ENCODE measurements at regions not wholly inside any gene's neighbourhood (a gene's known extent, or its start where the extent isn't known, plus 50 kb on each side); places are given as distances from the start of the nearest gene placed in this dataset.

DNA sequence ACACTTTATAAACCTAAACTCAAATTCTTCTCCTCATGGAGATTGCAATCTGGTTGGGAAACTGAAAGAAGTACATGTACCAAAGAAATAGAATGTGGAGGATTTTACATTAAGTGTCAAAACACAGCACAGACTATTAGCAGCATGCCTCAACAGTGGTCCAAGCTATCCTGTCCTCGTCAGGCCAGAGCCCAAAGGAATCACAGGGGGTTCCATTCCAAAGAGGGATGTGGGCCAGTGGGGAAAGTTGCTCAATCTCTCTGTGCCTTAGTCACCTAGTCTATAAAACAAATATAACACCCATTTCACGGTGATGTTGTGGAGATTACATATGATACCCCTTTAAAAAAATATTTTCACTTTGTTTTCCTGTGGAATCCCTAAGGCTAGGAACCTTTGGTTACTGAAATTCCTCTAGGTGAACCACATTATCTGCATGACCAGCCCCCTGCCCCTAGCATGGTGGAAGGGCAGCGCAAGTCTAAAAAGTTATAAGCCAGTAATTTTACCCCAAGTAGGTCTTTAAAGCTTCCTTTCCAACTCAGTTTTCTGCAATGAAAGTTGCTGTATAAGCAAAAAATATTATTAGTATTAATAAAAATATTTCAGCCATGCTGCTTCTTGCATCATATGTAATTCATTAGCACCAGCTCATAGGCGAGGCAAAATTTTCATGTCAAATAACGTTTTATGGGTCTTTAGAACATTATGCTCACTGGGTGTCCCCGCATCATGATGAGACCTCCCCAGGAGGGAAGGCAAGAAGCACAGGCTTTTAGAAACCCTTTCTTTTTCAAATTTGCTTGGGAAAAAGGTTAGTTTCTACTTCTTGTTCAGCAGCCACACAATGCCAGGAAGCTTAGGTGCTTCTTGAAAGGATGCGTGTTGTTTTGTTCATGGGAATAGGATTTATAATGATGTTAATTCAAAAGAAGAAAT lies 548.8 kb upstream of the PKN2 start:
- no peak for TF ChIP-seq POLR2A (IDR thresholded peaks at IDR 0.05; ENCODE audit: low read length)
- TF ChIP-seq GATA1 (IDR thresholded peaks at IDR 0.05; ENCODE audit: low read depth, low read length): no peak

Measured in erythroblast (primary cell).